ENCODE measurements at regions not wholly inside any gene's neighbourhood (a gene's known extent, or its start where the extent isn't known, plus 50 kb on each side); places are given as distances from the start of the nearest gene placed in this dataset.

DNA sequence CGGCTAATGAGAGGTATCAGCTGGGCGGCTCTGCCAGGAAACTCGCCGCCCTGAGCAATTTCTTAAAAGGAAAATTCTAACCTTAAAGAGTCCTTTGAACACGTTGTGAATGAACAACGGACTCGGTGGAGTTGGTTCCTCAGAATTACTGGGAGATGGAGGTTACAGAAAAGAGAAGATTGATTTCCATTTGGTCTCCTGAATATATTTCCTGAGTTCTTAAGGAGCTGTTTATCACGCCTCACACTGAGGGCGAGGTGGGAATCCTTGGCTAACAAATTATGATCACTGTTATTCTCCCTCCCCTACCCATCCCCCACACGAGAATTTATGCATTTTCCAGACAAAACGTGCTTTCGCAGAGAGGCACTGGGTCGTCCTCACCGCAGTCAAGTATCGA lies 194.5 kb upstream of the C14orf180 start:
- BruUV-seq (replicated peaks), result no TSS peak
- Histone ChIP-seq H3K4me1 (replicated peaks in 1 of 2; ENCODE audit: control insufficient read depth in 2 of 2, insufficient read depth in 2 of 2, low read length in 2 of 2) (peaks cover 0 to 5% of the 10 kb centered on the region in 2 experiments; a peak in 1 of 5 replicates), H3K9ac (ENCODE audit: insufficient read depth in 1 of 2, low read depth in 2 of 2, low read length in 2 of 2) (no peak overlapping the region), H3K27me3 (ENCODE audit: control insufficient read depth in 2 of 2, insufficient read depth in 2 of 2, low read length in 2 of 2) (peaks cover 0 to 56% of the 10 kb centered on the region in 2 experiments; a peak in 2 of 5 replicates), H3K36me3 (ENCODE audit: control insufficient read depth, insufficient read depth, low read length) (no peaks in the 10 kb centered on the region), H3K4me2 (ENCODE audit: insufficient read depth, low read length) (no peak overlapping the region), H3K9me1 (ENCODE audit: control insufficient read depth, insufficient read depth, low read length) (no peaks in the 10 kb centered on the region), H3K79me2 (ENCODE audit: control insufficient read depth, insufficient read depth, low read length) (no peaks in the 10 kb centered on the region), H3K27ac (ENCODE audit: extremely low read depth, low read depth, low read length) (no peak overlapping the region), H2AFZ (ENCODE audit: low read depth, low read length) (no peak overlapping the region), H3K4me3 (no peak overlapping the region), H4K20me1 (replicated peaks; ENCODE audit: control insufficient read depth, insufficient read depth, low read length) (no peaks in the 10 kb centered on the region), H3K9me3 (replicated peaks; ENCODE audit: control insufficient read depth, insufficient read depth, low read depth, low read length) (no peaks in the 10 kb centered on the region)
- ATAC-seq (no peak), FAIRE-seq (no peak), DNase-seq (ENCODE audit: extremely low read depth in 1 of 4, low spot score in 3 of 4) (no peak)
- ChIA-PET POLR2A (no interaction called here), CTCF (ENCODE audit: low intra/inter-chr PET ratio) (no interaction called here)
- no peak for TF ChIP-seq JUN (IDR thresholded peaks at IDR 0.05; ENCODE audit: borderline replicate concordance, low read depth, low read length)
- TF ChIP-seq JUN (CRISPR knock-in tag; IDR thresholded peaks at IDR 0.05; ENCODE audit: borderline replicate concordance), result no peak
- TF ChIP-seq ZNF24 (IDR thresholded peaks at IDR 0.05), result no peak
- TF ChIP-seq ZNF384 (IDR thresholded peaks at IDR 0.05; ENCODE audit: low read depth, low read length), result no peak
- TF ChIP-seq, protein P1, sequence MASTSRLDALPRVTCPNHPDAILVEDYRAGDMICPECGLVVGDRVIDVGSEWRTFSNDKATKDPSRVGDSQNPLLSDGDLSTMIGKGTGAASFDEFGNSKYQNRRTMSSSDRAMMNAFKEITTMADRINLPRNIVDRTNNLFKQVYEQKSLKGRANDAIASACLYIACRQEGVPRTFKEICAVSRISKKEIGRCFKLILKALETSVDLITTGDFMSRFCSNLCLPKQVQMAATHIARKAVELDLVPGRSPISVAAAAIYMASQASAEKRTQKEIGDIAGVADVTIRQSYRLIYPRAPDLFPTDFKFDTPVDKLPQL (IDR thresholded peaks at IDR 0.05; ENCODE audit: extremely low read depth, insufficient read length), result no peak
- no peak for TF ChIP-seq POLR2AphosphoS5 (IDR thresholded peaks at IDR 0.05; ENCODE audit: control insufficient read depth, insufficient read depth, low read depth, low read length)
- TF ChIP-seq NFRKB (IDR thresholded peaks at IDR 0.05; ENCODE audit: low read depth), result no peak
- no peak for TF ChIP-seq MCM7 (IDR thresholded peaks at IDR 0.05)
- no peak for TF ChIP-seq HNRNPL (IDR thresholded peaks at IDR 0.05; ENCODE audit: low read depth, low read length)
- TF ChIP-seq ZNF77 (CRISPR knock-in tag; IDR thresholded peaks at IDR 0.05), result no peak
- TF ChIP-seq CCNT2 (IDR thresholded peaks at IDR 0.05; ENCODE audit: borderline replicate concordance, extremely low read depth, insufficient read length, low read depth, low read length), result no peak
- TF ChIP-seq, protein P2, sequence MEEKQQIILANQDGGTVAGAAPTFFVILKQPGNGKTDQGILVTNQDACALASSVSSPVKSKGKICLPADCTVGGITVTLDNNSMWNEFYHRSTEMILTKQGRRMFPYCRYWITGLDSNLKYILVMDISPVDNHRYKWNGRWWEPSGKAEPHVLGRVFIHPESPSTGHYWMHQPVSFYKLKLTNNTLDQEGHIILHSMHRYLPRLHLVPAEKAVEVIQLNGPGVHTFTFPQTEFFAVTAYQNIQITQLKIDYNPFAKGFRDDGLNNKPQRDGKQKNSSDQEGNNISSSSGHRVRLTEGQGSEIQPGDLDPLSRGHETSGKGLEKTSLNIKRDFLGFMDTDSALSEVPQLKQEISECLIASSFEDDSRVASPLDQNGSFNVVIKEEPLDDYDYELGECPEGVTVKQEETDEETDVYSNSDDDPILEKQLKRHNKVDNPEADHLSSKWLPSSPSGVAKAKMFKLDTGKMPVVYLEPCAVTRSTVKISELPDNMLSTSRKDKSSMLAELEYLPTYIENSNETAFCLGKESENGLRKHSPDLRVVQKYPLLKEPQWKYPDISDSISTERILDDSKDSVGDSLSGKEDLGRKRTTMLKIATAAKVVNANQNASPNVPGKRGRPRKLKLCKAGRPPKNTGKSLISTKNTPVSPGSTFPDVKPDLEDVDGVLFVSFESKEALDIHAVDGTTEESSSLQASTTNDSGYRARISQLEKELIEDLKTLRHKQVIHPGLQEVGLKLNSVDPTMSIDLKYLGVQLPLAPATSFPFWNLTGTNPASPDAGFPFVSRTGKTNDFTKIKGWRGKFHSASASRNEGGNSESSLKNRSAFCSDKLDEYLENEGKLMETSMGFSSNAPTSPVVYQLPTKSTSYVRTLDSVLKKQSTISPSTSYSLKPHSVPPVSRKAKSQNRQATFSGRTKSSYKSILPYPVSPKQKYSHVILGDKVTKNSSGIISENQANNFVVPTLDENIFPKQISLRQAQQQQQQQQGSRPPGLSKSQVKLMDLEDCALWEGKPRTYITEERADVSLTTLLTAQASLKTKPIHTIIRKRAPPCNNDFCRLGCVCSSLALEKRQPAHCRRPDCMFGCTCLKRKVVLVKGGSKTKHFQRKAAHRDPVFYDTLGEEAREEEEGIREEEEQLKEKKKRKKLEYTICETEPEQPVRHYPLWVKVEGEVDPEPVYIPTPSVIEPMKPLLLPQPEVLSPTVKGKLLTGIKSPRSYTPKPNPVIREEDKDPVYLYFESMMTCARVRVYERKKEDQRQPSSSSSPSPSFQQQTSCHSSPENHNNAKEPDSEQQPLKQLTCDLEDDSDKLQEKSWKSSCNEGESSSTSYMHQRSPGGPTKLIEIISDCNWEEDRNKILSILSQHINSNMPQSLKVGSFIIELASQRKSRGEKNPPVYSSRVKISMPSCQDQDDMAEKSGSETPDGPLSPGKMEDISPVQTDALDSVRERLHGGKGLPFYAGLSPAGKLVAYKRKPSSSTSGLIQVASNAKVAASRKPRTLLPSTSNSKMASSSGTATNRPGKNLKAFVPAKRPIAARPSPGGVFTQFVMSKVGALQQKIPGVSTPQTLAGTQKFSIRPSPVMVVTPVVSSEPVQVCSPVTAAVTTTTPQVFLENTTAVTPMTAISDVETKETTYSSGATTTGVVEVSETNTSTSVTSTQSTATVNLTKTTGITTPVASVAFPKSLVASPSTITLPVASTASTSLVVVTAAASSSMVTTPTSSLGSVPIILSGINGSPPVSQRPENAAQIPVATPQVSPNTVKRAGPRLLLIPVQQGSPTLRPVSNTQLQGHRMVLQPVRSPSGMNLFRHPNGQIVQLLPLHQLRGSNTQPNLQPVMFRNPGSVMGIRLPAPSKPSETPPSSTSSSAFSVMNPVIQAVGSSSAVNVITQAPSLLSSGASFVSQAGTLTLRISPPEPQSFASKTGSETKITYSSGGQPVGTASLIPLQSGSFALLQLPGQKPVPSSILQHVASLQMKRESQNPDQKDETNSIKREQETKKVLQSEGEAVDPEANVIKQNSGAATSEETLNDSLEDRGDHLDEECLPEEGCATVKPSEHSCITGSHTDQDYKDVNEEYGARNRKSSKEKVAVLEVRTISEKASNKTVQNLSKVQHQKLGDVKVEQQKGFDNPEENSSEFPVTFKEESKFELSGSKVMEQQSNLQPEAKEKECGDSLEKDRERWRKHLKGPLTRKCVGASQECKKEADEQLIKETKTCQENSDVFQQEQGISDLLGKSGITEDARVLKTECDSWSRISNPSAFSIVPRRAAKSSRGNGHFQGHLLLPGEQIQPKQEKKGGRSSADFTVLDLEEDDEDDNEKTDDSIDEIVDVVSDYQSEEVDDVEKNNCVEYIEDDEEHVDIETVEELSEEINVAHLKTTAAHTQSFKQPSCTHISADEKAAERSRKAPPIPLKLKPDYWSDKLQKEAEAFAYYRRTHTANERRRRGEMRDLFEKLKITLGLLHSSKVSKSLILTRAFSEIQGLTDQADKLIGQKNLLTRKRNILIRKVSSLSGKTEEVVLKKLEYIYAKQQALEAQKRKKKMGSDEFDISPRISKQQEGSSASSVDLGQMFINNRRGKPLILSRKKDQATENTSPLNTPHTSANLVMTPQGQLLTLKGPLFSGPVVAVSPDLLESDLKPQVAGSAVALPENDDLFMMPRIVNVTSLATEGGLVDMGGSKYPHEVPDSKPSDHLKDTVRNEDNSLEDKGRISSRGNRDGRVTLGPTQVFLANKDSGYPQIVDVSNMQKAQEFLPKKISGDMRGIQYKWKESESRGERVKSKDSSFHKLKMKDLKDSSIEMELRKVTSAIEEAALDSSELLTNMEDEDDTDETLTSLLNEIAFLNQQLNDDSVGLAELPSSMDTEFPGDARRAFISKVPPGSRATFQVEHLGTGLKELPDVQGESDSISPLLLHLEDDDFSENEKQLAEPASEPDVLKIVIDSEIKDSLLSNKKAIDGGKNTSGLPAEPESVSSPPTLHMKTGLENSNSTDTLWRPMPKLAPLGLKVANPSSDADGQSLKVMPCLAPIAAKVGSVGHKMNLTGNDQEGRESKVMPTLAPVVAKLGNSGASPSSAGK (IDR thresholded peaks at IDR 0.05), result no peak
- intact Hi-C loops (cut with micrococcal nuclease), result no loop called here
- 0% methylated on average over 9 of the region's 15 CpGs for WGBS (ENCODE audit: insufficient coverage, low coverage, missing lambda C conversion rate)
- in situ Hi-C loops (cut with MboI), result no loop called here

Data from K562 (cell line).